ENCODE measurements at regions not wholly inside any gene's neighbourhood (a gene's known extent, or its start where the extent isn't known, plus 50 kb on each side); places are given as distances from the start of the nearest gene placed in this dataset.

- Histone ChIP-seq H3K4me3 (ENCODE audit: low read length) (no peak overlapping the region), H3K36me3 (replicated peaks; ENCODE audit: low read depth, low read length) (no peaks in the 10 kb centered on the region), H4K20me1 (ENCODE audit: insufficient read depth, low read length) (no peaks in the 10 kb centered on the region), H3K9me3 (ENCODE audit: insufficient read depth, low read length) (no peaks in the 10 kb centered on the region), H3K27ac (ENCODE audit: low read length) (no peak overlapping the region), H3K79me2 (ENCODE audit: low read length) (no peaks in the 10 kb centered on the region), H2AFZ (ENCODE audit: low read depth, low read length) (no peak overlapping the region), H3K27me3 (ENCODE audit: low read depth, low read length) (0 out of 2 replicates have a peak, but pooled peaks cover 4% of the 10 kb centered on the region), H3K9ac (ENCODE audit: low read length) (no peak overlapping the region), H3K4me1 (ENCODE audit: low read length) (no peaks in the 10 kb centered on the region), H3K4me2 (ENCODE audit: low read length) (no peak overlapping the region)
- TF ChIP-seq, protein P1, sequence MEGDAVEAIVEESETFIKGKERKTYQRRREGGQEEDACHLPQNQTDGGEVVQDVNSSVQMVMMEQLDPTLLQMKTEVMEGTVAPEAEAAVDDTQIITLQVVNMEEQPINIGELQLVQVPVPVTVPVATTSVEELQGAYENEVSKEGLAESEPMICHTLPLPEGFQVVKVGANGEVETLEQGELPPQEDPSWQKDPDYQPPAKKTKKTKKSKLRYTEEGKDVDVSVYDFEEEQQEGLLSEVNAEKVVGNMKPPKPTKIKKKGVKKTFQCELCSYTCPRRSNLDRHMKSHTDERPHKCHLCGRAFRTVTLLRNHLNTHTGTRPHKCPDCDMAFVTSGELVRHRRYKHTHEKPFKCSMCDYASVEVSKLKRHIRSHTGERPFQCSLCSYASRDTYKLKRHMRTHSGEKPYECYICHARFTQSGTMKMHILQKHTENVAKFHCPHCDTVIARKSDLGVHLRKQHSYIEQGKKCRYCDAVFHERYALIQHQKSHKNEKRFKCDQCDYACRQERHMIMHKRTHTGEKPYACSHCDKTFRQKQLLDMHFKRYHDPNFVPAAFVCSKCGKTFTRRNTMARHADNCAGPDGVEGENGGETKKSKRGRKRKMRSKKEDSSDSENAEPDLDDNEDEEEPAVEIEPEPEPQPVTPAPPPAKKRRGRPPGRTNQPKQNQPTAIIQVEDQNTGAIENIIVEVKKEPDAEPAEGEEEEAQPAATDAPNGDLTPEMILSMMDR (IDR thresholded peaks at IDR 0.05; ENCODE audit: low read depth, low read length) = no peak
- TF ChIP-seq EZH2phosphoT487 (IDR thresholded peaks at IDR 0.05; ENCODE audit: low read depth) = no peak
These were observed 57.5 kb downstream of the CEBPB start for GRCh38 chr20:50248104-50248641.

DNA sequence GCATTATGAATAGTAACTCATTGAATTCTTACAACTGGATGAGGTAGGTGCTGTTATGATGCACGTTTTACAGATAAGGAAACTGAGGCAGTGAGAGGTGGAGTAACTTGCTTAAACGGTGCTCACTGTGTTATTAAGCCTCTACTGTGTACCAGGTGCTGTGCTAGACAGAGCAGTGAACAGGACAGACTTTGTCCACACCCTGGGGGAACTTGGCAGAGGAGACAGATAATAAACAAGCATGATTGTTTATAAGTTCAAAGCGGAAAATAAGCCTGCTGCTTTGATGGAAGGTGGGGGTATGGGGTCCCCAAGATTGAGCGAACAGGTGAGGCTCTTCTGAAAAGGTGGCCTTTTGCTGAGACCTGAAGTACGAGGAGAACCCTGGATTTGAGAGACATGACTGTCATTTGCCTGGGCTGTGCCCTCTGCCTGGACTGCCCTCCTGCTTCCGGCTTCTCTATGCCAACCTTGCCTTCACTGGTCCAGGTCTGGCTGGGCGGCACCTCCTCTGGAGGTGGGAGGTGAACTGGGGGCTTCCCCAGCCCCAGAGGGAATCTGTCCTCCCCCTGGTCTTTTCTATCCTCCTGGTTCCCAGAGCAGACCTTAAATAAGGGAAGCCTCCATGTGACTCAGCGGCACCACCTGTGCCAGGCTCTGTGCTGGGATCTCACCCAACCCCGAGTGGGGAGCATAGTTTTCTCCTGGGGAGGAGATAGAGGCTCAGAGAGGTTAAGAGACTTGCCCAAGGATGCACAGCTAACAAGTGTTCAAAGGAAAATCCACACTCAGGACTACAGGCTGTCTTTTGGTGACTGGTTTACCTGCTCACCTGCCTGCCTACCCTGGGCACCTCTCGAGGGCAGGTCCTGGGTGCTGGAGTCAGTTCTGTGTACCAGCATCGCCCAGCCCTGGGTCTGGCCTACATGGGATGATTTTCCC is 59.1 kb downstream of the CEBPB start:
- Histone ChIP-seq H3K27ac (ENCODE audit: low read length) (no peak overlapping the region), H3K9ac (ENCODE audit: low read length) (no peak overlapping the region), H2AFZ (ENCODE audit: low read depth, low read length) (no peak overlapping the region), H3K4me1 (ENCODE audit: low read length) (no peaks in the 10 kb centered on the region), H3K36me3 (replicated peaks; ENCODE audit: low read depth, low read length) (no peaks in the 10 kb centered on the region), H3K79me2 (ENCODE audit: low read length) (no peaks in the 10 kb centered on the region), H3K27me3 (ENCODE audit: low read depth, low read length) (peaks cover 9% of the 10 kb centered on the region), H3K4me3 (ENCODE audit: low read length) (no peak overlapping the region), H4K20me1 (ENCODE audit: insufficient read depth, low read length) (no peaks in the 10 kb centered on the region), H3K4me2 (ENCODE audit: low read length) (no peak overlapping the region), H3K9me3 (ENCODE audit: insufficient read depth, low read length) (no peaks in the 10 kb centered on the region)
- no peak for TF ChIP-seq EZH2phosphoT487 (IDR thresholded peaks at IDR 0.05; ENCODE audit: low read depth)
- TF ChIP-seq, protein P1 (IDR thresholded peaks at IDR 0.05; ENCODE audit: low read depth, low read length) = no peak

- no peaks in the 10 kb centered on the region for H3K36me3 ChIP-seq (replicated peaks; ENCODE audit: low read depth, low read length)
- H4K20me1 ChIP-seq (ENCODE audit: insufficient read depth, low read length) = no peaks in the 10 kb centered on the region
- H3K4me1 ChIP-seq (ENCODE audit: low read length) = no peaks in the 10 kb centered on the region
- H2AFZ ChIP-seq (ENCODE audit: low read depth, low read length) = no peak overlapping the region
- H3K27me3 ChIP-seq (ENCODE audit: low read depth, low read length) = peaks cover 13% of the 10 kb centered on the region
- no peak for TF ChIP-seq EZH2phosphoT487 (IDR thresholded peaks at IDR 0.05; ENCODE audit: low read depth)
- TF ChIP-seq, protein P1 (IDR thresholded peaks at IDR 0.05; ENCODE audit: low read depth, low read length) = no peak
- H3K9ac ChIP-seq (ENCODE audit: low read length) = no peak overlapping the region
- no peak overlapping the region for H3K4me2 ChIP-seq (ENCODE audit: low read length)
- no peaks in the 10 kb centered on the region for H3K79me2 ChIP-seq (ENCODE audit: low read length)
- H3K4me3 ChIP-seq (ENCODE audit: low read length) = no peak overlapping the region
- H3K27ac ChIP-seq (ENCODE audit: low read length) = no peak overlapping the region
- H3K9me3 ChIP-seq (ENCODE audit: insufficient read depth, low read length) = no peaks in the 10 kb centered on the region
These were observed 60.2 kb downstream of the CEBPB start for GRCh38 chr20:50250679-50251382.

DNA sequence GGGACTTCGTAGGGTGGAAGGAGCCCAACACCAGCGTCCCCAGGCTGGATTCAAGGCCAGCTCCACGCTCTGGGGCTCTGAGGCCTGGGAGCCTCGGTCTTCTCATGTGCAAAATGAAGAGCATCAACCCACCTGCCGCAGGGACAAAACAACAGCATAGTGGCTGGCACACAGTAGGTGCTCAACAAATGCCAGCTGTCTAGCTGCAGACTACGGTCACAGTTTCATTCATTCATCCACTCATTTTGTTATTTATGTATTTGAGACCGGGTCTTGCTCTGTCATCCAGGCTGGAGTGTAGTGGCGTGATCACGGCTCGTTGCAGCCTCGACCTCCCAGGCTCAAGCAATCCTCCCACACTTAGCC is 60.7 kb downstream of the CEBPB start:
- no peak overlapping the region for H3K9ac ChIP-seq (ENCODE audit: low read length)
- no peaks in the 10 kb centered on the region for H3K4me1 ChIP-seq (ENCODE audit: low read length)
- no peak overlapping the region for H3K4me3 ChIP-seq (ENCODE audit: low read length)
- H4K20me1 ChIP-seq (ENCODE audit: insufficient read depth, low read length) = no peaks in the 10 kb centered on the region
- TF ChIP-seq, protein P1 (IDR thresholded peaks at IDR 0.05; ENCODE audit: low read depth, low read length) = no peak
- TF ChIP-seq EZH2phosphoT487 (IDR thresholded peaks at IDR 0.05; ENCODE audit: low read depth) = no peak
- peaks cover 13% of the 10 kb centered on the region for H3K27me3 ChIP-seq (ENCODE audit: low read depth, low read length)
- H2AFZ ChIP-seq (ENCODE audit: low read depth, low read length) = no peak overlapping the region
- no peak overlapping the region for H3K27ac ChIP-seq (ENCODE audit: low read length)
- H3K79me2 ChIP-seq (ENCODE audit: low read length) = no peaks in the 10 kb centered on the region
- no peaks in the 10 kb centered on the region for H3K9me3 ChIP-seq (ENCODE audit: insufficient read depth, low read length)
- no peak overlapping the region for H3K4me2 ChIP-seq (ENCODE audit: low read length)
- H3K36me3 ChIP-seq (replicated peaks; ENCODE audit: low read depth, low read length) = no peaks in the 10 kb centered on the region
